A549 (cell line): ENCODE measurements at regions not wholly inside any gene's neighbourhood (a gene's known extent, or its start where the extent isn't known, plus 50 kb on each side); places are given as distances from the start of the nearest gene placed in this dataset.

ENCODE experiments used
- CHD2 ChIP-seq: fragments of 150-350 bp; IDR thresholded peaks from 2 replicates; pipeline ENCODE4 v1.6.1; 2014; ENCODE audit warnings: low read length; ENCODE audit not compliant: partially characterized antibody
- EP300 ChIP-seq, 2 experiments: fragments of >200 bp; sonication (Bioruptor Twin); formaldehyde crosslinking; IDR thresholded peaks; 2 replicates in 1 of 2; 3 replicates in 1 of 2; pipeline ENCODE4 v1.6.1; 2016 to 2017
- HOXA7 ChIP-seq: fragments of 250-450 bp; sonication (Bioruptor Pico); IDR thresholded peaks from 2 replicates; pipeline ENCODE4 v1.5.0; 2020; ENCODE audit warnings: mild to moderate bottlenecking, moderate library complexity
- KDM5A ChIP-seq: fragments of 200-600 bp; sonication (generic); IDR thresholded peaks from 2 replicates; pipeline ENCODE4 v1.6.1; 2016; ENCODE audit warnings: antibody characterized with exemption, mild to moderate bottlenecking
- POLR2A ChIP-seq: IDR thresholded peaks from 2 replicates; pipeline ENCODE4 v1.6.1; 2012; ENCODE audit warnings: mild to moderate bottlenecking, low read length
- RAD21 ChIP-seq, 2 experiments: fragments of >200 bp in 1 of 2; sonication (Bioruptor Twin) in 1 of 2; formaldehyde crosslinking in 1 of 2; IDR thresholded peaks in 1 of 2; conservative IDR thresholded peaks in 1 of 2; 2 replicates in 1 of 2; 3 replicates in 1 of 2; pipeline ENCODE4 v1.6.1; 2012 to 2018; ENCODE audit warnings: inconsistent platforms in 1 of 2
- RFX5 ChIP-seq: fragments of 450-650 bp; IDR thresholded peaks from 2 replicates; pipeline ENCODE4 v1.7.1; 2014; ENCODE audit warnings: antibody characterized with exemption, mild to moderate bottlenecking, moderate library complexity
- SMC3 ChIP-seq: fragments of >200 bp; sonication (Bioruptor Twin); formaldehyde crosslinking; IDR thresholded peaks from 3 replicates; pipeline ENCODE4 v1.6.1; 2018; ENCODE audit warnings: inconsistent platforms
- ZC3H11A ChIP-seq: fragments of 450-650 bp; IDR thresholded peaks from 2 replicates; pipeline ENCODE4 v1.6.1; 2014; ENCODE audit warnings: antibody characterized with exemption, mild to moderate bottlenecking
- ZSCAN20 ChIP-seq: fragments of 250-450 bp; sonication (Bioruptor Pico); IDR thresholded peaks from 2 replicates; pipeline ENCODE4 v1.8.0; 2022; ENCODE audit warnings: mild to moderate bottlenecking, moderate library complexity
- TF ChIP-seq, protein P1 (sequence below): fragments of >200 bp; sonication (Bioruptor Twin); formaldehyde crosslinking; IDR thresholded peaks from 3 replicates; pipeline ENCODE4 v1.5.1; 2016
- TF ChIP-seq, protein P2 (sequence below): fragments of 450-650 bp; IDR thresholded peaks from 2 replicates; pipeline ENCODE4 v1.6.1; 2014; ENCODE audit warnings: antibody characterized with exemption

DNA sequence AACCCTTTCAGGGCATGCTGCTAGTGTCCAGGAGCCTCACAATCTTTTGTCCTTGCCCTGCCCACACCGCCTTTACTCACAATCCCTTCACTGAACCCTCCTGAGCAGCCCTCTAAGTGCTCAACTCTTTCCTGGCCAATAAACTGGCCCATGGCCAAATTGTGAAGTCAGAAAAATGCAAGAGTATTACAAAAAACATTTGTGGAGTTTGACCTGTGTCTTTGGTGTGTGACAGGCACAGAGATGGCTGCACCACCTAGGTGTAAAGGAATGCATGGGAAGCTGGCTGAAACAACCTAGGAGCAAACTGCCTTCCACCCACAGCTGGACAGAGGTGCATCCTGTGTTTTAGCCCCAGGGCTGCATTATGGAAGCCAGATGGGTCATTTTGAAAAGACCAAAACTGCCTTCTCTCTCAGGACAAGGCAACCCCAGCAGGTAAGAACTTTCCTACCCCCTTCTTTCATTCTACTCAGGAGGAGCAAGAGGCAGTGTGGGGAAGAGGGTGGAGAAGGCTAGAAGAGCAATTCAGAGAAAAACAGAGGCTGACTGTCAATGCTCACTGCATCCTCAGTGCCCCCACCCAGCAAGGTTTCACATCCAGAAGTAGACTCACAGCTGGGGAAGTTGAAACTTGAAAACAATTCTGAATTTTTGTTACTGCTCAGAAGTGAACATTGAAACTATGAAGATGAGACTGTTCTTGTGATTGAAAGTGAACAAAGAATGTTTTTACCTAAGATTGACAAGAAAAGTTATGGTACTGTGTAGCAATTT is 78.6 kb downstream of the TRIM42 start:
- TF ChIP-seq KDM5A (no peak), EP300 (IDR thresholded peaks at IDR 0.05) (no peak), POLR2A (no peak), ZC3H11A (no peak), RFX5 (no peak), RAD21 (conservative IDR thresholded peaks at IDR 0.05 in 1 of 2, IDR thresholded peaks at IDR 0.05 in 1 of 2) (no peak), ZSCAN20 (no peak), SMC3 (no peak), HOXA7 (no peak), CHD2 (no peak)
- TF ChIP-seq, protein P1, sequence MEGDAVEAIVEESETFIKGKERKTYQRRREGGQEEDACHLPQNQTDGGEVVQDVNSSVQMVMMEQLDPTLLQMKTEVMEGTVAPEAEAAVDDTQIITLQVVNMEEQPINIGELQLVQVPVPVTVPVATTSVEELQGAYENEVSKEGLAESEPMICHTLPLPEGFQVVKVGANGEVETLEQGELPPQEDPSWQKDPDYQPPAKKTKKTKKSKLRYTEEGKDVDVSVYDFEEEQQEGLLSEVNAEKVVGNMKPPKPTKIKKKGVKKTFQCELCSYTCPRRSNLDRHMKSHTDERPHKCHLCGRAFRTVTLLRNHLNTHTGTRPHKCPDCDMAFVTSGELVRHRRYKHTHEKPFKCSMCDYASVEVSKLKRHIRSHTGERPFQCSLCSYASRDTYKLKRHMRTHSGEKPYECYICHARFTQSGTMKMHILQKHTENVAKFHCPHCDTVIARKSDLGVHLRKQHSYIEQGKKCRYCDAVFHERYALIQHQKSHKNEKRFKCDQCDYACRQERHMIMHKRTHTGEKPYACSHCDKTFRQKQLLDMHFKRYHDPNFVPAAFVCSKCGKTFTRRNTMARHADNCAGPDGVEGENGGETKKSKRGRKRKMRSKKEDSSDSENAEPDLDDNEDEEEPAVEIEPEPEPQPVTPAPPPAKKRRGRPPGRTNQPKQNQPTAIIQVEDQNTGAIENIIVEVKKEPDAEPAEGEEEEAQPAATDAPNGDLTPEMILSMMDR: no peak
- TF ChIP-seq, protein P2, sequence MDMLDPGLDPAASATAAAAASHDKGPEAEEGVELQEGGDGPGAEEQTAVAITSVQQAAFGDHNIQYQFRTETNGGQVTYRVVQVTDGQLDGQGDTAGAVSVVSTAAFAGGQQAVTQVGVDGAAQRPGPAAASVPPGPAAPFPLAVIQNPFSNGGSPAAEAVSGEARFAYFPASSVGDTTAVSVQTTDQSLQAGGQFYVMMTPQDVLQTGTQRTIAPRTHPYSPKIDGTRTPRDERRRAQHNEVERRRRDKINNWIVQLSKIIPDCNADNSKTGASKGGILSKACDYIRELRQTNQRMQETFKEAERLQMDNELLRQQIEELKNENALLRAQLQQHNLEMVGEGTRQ: no peak
